ENCODE measurements at regions not wholly inside any gene's neighbourhood (a gene's known extent, or its start where the extent isn't known, plus 50 kb on each side); places are given as distances from the start of the nearest gene placed in this dataset.

- peaks cover 8% of the 10 kb centered on the region for H3K4me1 Mint-ChIP-seq
- no peaks in the 10 kb centered on the region for H3K9me3 Mint-ChIP-seq
- H3K27me3 Mint-ChIP-seq = no peaks in the 10 kb centered on the region
Observed at GRCh38 chr3:178146406-178146831, 389.8 kb upstream of the KCNMB2 start.

GRCh38 chr3:178147001-178147400 lies 389.2 kb upstream of the KCNMB2 start:
- H3K27me3 Mint-ChIP-seq = no peaks in the 10 kb centered on the region
- H3K4me3 Mint-ChIP-seq = no peak overlapping the region
- no peaks in the 10 kb centered on the region for H3K36me3 Mint-ChIP-seq
- peaks cover 8% of the 10 kb centered on the region for H3K4me1 Mint-ChIP-seq
- no peak overlapping the region for H3K27ac Mint-ChIP-seq
- no peak for DNase-seq
- no peaks in the 10 kb centered on the region for H3K9me3 Mint-ChIP-seq

More at GRCh38 chr3:178146406-178146831, 389.8 kb upstream of the KCNMB2 start:
- no peak overlapping the region for H3K27ac Mint-ChIP-seq
- H3K36me3 Mint-ChIP-seq = no peaks in the 10 kb centered on the region
- no peak for DNase-seq
- no peak overlapping the region for H3K4me3 Mint-ChIP-seq

GRCh38 chr3:178152031-178152806 lies 384.0 kb upstream of the KCNMB2 start:
- H3K27me3 Mint-ChIP-seq = no peaks in the 10 kb centered on the region
- no peak for DNase-seq
- H3K27ac Mint-ChIP-seq = no peak overlapping the region
- H3K9me3 Mint-ChIP-seq = no peaks in the 10 kb centered on the region
- H3K4me3 Mint-ChIP-seq = no peak overlapping the region
- peaks cover 5% of the 10 kb centered on the region for H3K4me1 Mint-ChIP-seq
- H3K36me3 Mint-ChIP-seq = no peaks in the 10 kb centered on the region

DNA sequence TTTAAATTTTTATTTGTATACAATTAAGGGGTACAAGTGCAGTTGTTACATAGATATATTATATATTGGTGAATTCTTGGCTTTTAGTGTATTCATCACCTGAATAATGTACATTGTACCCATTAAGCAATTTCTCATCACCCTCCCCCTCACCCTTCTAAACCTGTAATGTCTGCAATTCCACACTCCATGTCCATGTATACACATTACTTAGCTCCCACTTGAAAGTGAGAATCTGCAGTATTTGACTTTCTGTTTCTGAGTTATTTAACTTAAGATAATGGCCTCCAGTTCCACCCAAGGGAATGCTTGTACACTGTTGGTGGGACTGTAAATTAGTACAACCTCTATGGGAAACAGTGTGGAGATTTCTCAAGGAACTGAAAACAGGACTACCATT lies 383.2 kb upstream of the KCNMB2 start:
- Mint-ChIP-seq H3K9me3 (no peaks in the 10 kb centered on the region), H3K27me3 (no peaks in the 10 kb centered on the region), H3K36me3 (no peaks in the 10 kb centered on the region), H3K4me3 (no peak overlapping the region), H3K27ac (no peak overlapping the region), H3K4me1 (peaks cover 5% of the 10 kb centered on the region)
- no peak for DNase-seq

DNA sequence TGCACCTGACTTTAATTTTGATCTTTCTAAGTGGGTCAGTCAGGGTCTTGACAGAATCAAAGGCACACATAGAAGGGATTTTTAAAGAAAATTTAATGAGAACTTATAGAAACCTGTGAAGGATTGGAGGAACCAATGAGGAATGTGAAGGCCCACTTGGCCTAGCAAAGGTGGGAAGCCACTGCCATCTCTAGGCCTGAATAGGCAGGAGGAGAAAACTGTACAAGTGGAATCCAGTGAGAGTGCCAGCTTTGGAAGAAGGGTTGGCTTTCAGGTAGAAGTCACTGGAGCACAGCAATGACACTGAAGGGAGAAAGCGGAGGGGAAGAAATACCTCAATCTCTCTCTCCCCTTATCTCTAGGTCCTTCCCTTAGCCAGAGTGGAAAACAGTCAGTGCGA lies 380.7 kb upstream of the KCNMB2 start:
- Mint-ChIP-seq H3K4me1 (no peaks in the 10 kb centered on the region), H3K9me3 (peaks cover 1% of the 10 kb centered on the region), H3K27ac (no peak overlapping the region), H3K4me3 (no peak overlapping the region), H3K36me3 (no peaks in the 10 kb centered on the region), H3K27me3 (no peaks in the 10 kb centered on the region)
- DNase-seq = no peak

DNA sequence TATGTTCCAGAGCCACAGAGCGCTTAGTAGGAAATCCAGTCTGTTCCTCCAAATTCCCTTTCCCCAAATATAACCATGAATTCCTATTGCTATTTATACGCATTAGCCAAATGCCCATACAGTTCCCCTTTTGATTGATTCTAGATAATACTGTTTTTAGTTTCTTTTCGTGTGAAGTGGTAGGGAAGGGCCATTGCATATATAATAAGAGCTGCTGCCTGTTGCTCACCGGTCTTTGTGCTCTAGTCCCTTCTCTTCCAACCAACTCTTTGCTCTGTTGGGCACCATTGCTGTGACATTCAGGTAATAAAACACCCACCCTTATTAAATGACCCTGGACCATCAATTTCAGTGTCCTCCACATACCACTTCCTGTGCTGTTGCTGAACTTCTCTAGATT lies 379.9 kb upstream of the KCNMB2 start:
- Mint-ChIP-seq H3K9me3 (peaks cover 3% of the 10 kb centered on the region), H3K27me3 (no peaks in the 10 kb centered on the region), H3K4me3 (no peak overlapping the region), H3K36me3 (no peaks in the 10 kb centered on the region), H3K27ac (no peak overlapping the region), H3K4me1 (no peaks in the 10 kb centered on the region)
- no peak for DNase-seq

DNA sequence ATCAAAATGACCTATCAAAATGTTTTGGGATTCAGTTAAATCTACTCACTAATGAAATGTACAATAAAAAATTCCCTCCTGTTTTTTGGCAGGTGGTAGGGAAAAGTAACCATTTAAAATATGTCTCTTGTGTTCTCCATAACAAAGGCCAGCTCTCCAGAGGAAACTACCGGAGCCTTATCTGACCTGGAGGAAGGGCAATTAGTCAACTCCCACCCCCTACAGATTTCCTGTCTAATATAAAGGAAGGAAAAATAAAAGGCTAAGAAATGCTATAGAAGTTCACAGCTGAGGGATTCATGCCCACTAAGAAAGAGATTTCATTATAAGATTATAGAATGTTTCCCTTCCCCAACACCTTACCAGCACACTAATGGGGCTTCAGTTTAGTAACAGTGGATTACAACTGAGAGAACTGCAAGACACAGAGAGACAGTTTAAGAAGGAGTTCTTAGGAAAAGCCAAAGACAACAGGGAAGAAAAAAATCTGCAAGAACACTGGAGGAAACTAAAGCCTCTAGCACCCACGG lies 376.5 kb upstream of the KCNMB2 start:
- no peaks in the 10 kb centered on the region for H3K4me1 Mint-ChIP-seq
- no peaks in the 10 kb centered on the region for H3K27me3 Mint-ChIP-seq
- no peak for DNase-seq
- H3K4me3 Mint-ChIP-seq = no peak overlapping the region
- no peak overlapping the region for H3K27ac Mint-ChIP-seq
- H3K36me3 Mint-ChIP-seq = no peaks in the 10 kb centered on the region
- H3K9me3 Mint-ChIP-seq = peaks cover 3% of the 10 kb centered on the region

- Mint-ChIP-seq H3K4me1 (no peaks in the 10 kb centered on the region), H3K36me3 (no peaks in the 10 kb centered on the region), H3K27ac (no peak overlapping the region), H3K9me3 (no peaks in the 10 kb centered on the region), H3K4me3 (no peak overlapping the region), H3K27me3 (no peaks in the 10 kb centered on the region)
- no peak for DNase-seq
Observed at GRCh38 chr3:178169421-178169820, 366.8 kb upstream of the KCNMB2 start.

GRCh38 chr3:178170698-178171535 lies 365.3 kb upstream of the KCNMB2 start:
- H3K4me3 Mint-ChIP-seq = no peak overlapping the region
- H3K27me3 Mint-ChIP-seq = no peaks in the 10 kb centered on the region
- no peaks in the 10 kb centered on the region for H3K9me3 Mint-ChIP-seq
- H3K27ac Mint-ChIP-seq = no peak overlapping the region
- DNase-seq = no peak
- H3K4me1 Mint-ChIP-seq = no peaks in the 10 kb centered on the region
- H3K36me3 Mint-ChIP-seq = no peaks in the 10 kb centered on the region

DNA sequence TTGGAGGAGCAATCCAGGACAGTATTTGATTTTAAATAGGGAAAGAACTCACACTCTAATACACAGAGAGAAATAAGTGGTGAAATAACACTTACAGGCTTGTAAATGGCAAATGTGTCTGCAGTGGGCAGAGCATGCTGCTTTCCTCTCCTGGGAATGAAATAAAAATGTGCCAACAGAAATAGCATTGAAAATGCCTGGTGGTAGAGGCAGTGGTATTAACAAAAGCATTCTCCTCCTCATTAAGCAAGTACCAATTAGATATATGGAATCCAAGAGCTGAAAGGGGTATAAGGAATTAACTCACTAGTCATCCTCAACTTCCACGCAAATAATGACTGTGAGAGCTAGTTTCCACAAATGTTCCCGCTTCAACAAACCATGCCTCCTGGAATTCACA lies 364.1 kb upstream of the KCNMB2 start:
- H3K27ac Mint-ChIP-seq = no peak overlapping the region
- no peak for DNase-seq
- H3K4me1 Mint-ChIP-seq = no peaks in the 10 kb centered on the region
- H3K27me3 Mint-ChIP-seq = no peaks in the 10 kb centered on the region
- H3K36me3 Mint-ChIP-seq = no peaks in the 10 kb centered on the region
- no peak overlapping the region for H3K4me3 Mint-ChIP-seq
- H3K9me3 Mint-ChIP-seq = no peaks in the 10 kb centered on the region

DNA sequence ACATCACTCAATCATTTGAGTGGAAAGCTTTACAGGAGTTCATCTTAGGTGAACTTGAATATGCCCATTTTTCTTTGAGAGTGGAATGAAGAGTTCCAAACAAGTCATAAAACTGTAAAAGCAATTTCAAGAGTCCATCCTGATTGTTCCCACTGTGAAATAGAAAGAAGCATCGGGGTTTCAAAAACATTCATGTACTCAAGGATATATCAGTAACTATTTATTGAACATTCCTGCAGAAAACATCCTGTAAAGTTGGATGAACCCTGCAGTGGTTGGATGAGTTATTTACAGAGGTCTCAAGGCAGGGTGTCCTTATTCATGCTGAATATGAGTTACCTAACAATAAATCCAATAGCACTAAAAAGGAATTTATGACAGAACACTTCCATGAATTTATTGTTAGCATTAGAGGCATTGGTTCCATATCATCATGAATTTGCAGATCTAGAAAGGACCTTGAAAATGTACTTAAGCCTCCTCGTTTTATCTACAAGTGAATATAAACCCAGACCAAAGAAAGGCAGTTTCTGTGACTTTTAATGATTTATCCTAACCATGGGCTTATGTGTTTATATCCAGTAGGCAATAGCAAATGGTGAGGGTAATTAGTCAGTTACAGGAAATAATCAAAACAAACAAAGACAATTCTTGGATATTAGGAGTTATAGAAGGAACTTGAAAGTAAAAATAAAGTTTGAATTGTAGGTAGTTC lies 361.9 kb upstream of the KCNMB2 start:
- Mint-ChIP-seq H3K27me3 (no peaks in the 10 kb centered on the region), H3K4me3 (no peak overlapping the region), H3K36me3 (no peaks in the 10 kb centered on the region), H3K27ac (no peak overlapping the region), H3K9me3 (no peaks in the 10 kb centered on the region), H3K4me1 (no peaks in the 10 kb centered on the region)
- no peak for DNase-seq

DNA sequence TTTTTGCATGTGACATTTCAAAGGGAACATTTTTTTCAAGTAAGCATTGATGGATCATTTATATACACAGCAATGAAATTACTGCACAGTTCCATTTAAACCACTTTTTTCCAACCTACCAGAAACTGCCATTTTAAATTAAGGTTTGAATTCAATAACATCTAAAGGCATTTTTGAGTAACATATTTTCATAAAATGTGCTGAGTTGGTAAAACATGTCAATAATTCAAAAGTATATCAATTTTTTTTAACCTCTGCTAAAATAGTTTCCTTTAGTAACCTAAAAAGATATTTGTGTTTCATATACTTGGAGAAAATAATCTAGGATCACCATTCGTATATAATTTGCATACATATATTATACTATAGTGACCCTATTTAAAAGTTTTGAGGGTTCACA lies 355.1 kb upstream of the KCNMB2 start:
- no peaks in the 10 kb centered on the region for H3K27me3 Mint-ChIP-seq
- H3K4me1 Mint-ChIP-seq = no peaks in the 10 kb centered on the region
- no peak overlapping the region for H3K4me3 Mint-ChIP-seq
- H3K36me3 Mint-ChIP-seq = no peaks in the 10 kb centered on the region
- no peaks in the 10 kb centered on the region for H3K9me3 Mint-ChIP-seq
- no peak for DNase-seq
- no peak overlapping the region for H3K27ac Mint-ChIP-seq

DNA sequence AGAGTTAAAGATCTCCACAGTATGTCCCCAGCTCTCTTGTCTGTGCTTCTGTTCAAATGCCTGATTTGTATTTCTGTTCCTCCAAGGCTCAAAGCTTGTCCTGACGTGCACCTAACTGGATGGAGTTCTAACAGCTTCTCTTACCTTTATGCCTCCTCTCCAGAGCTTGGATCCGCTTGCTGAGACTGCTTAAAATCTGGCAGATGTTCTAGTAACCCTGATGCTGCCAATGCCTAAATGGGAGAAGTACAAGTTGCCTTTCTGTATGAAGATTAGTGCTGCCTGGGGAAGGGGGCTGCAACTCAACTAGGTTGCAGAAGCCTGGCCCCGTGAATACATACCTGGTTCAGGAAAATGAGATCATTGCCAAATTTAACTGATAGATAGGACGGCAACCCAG lies 354.5 kb upstream of the KCNMB2 start:
- Mint-ChIP-seq H3K36me3 (no peaks in the 10 kb centered on the region), H3K27ac (no peak overlapping the region), H3K4me1 (no peaks in the 10 kb centered on the region), H3K27me3 (no peaks in the 10 kb centered on the region), H3K9me3 (no peaks in the 10 kb centered on the region), H3K4me3 (no peak overlapping the region)
- no peak for DNase-seq

GRCh38 chr3:178182337-178182779 lies 353.9 kb upstream of the KCNMB2 start:
- no peak for DNase-seq
- Mint-ChIP-seq H3K36me3 (no peaks in the 10 kb centered on the region), H3K9me3 (no peaks in the 10 kb centered on the region), H3K27ac (no peak overlapping the region), H3K4me1 (no peaks in the 10 kb centered on the region), H3K27me3 (no peaks in the 10 kb centered on the region), H3K4me3 (no peak overlapping the region)

DNA sequence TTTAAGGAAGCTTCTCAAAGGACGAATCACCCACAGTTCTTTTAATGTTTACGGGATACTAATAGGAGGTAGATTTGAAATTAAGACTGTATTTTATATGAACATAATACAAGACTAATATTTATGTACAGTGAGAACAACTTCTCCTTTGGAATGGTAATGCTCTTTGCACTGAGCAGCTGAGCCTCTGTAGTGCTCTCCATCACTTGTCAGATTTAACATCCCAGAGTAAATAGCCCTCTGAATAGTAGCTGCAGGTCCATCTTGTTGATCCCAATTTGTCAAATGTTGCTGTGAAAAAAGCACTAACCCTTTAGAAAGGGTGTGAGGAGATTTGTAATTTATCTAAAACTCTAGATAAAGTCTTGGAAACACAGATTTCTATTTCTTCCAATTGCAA lies 351.4 kb upstream of the KCNMB2 start:
- H3K9me3 Mint-ChIP-seq = no peaks in the 10 kb centered on the region
- no peaks in the 10 kb centered on the region for H3K36me3 Mint-ChIP-seq
- DNase-seq = no peak

More for the DNA sequence above, 351.4 kb upstream of the KCNMB2 start:
- H3K4me3 Mint-ChIP-seq = no peak overlapping the region
- H3K27ac Mint-ChIP-seq = no peak overlapping the region
- no peaks in the 10 kb centered on the region for H3K27me3 Mint-ChIP-seq
- H3K4me1 Mint-ChIP-seq = peaks cover 4% of the 10 kb centered on the region
